Upper lobe of left lung (tissue), 4 donors: ENCODE measurements at regions not wholly inside any gene's neighbourhood (a gene's known extent, or its start where the extent isn't known, plus 50 kb on each side); places are given as distances from the start of the nearest gene placed in this dataset.

ENCODE experiments used
- EP300 ChIP-seq, 4 donors: sonication (generic); formaldehyde crosslinking; IDR thresholded peaks; one replicate each; pipeline ENCODE4 v1.5.1; 2017; ENCODE audit warnings: antibody characterized with exemption in 4 of 4, control low read depth in 2 of 4
- POLR2A ChIP-seq, 4 donors: fragments of 450-650 bp; IDR thresholded peaks; one replicate each; pipeline ENCODE4 v1.5.1; 2016 to 2017; ENCODE audit warnings: antibody characterized with exemption in 4 of 4, mild to moderate bottlenecking in 2 of 4
- POLR2AphosphoS5 ChIP-seq, 2 donors: sonication (generic); formaldehyde crosslinking; IDR thresholded peaks; one replicate each; pipeline ENCODE4 v1.5.1; 2017; ENCODE audit warnings: antibody characterized with exemption in 2 of 2
- TF ChIP-seq, protein P1 (sequence below), 6 experiments: fragments of 450-650 bp in 4 of 6; fragments of 200-600 bp in 2 of 6; sonication (generic) in 2 of 6; IDR thresholded peaks; one replicate each; pipeline ENCODE4 v1.5.1; 2016 to 2019; ENCODE audit warnings: antibody characterized with exemption in 6 of 6

DNA sequence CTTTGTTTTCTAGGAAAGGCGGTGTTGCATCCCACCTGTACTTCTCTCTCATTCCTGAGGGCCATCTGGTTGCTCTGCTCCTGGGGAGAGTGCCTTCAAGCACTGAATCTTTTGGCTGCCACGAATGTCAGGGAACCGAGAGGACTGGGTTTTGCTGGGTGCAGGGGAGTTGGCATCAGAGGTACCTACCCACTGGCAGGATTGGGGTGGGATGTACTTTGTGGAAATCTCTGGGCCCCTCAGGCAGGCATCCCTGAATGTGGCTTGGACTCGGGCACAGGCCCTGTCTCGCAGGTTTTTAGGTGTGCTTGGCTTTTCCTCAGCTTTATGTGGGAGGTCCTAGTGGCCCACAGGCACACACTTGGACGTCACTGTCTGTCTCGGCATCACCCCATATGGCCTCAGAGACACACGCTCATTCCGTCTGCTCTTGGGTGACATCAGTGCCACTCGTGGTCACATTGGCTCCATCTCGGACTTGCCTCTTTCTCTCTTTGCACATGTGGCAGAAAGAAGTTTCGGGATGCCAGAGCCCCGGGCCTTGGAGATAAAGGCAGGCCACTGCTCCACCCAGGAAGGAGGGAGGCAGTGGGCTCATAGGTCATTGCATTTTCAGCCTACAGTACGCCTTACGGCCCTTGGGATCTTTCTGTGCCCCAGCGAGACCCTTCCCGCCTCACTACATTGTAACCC is 325.6 kb downstream of the ZNF716 start:
- TF ChIP-seq, protein P1, sequence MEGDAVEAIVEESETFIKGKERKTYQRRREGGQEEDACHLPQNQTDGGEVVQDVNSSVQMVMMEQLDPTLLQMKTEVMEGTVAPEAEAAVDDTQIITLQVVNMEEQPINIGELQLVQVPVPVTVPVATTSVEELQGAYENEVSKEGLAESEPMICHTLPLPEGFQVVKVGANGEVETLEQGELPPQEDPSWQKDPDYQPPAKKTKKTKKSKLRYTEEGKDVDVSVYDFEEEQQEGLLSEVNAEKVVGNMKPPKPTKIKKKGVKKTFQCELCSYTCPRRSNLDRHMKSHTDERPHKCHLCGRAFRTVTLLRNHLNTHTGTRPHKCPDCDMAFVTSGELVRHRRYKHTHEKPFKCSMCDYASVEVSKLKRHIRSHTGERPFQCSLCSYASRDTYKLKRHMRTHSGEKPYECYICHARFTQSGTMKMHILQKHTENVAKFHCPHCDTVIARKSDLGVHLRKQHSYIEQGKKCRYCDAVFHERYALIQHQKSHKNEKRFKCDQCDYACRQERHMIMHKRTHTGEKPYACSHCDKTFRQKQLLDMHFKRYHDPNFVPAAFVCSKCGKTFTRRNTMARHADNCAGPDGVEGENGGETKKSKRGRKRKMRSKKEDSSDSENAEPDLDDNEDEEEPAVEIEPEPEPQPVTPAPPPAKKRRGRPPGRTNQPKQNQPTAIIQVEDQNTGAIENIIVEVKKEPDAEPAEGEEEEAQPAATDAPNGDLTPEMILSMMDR (IDR thresholded peaks at IDR 0.05), result no peak
- TF ChIP-seq POLR2A (IDR thresholded peaks at IDR 0.05), result no peak
- no peak for TF ChIP-seq EP300 (IDR thresholded peaks at IDR 0.05)
- no peak for TF ChIP-seq POLR2AphosphoS5 (IDR thresholded peaks at IDR 0.05)
